Left lung (tissue), 4 donors: ENCODE measurements at regions not wholly inside any gene's neighbourhood (a gene's known extent, or its start where the extent isn't known, plus 50 kb on each side); places are given as distances from the start of the nearest gene placed in this dataset.

ENCODE experiments used
- ATAC-seq: fragments of 200-7000 bp; cut with Tn5 transposase; one replicate; pipeline ENCODE4 v1.9.1; 2020; ENCODE audit warnings: moderate library complexity
- DNase-seq, 4 donors: peaks; one replicate each; pipeline ENCODE4 v3.0.0-alpha.2; 2013 to 2020
- H3K27ac ChIP-seq, 2 donors: fragments of 200-600 bp; sonication (generic) in 1 of 2; one replicate each; pipeline versions ENCODE4 v1.5.0 to v1.8.0; 2020 to 2021
- H3K27me3 ChIP-seq, 2 donors: fragments of 200-600 bp; sonication (generic) in 1 of 2; one replicate each; pipeline versions ENCODE4 v1.5.0 to v1.8.0; 2020 to 2021
- H3K36me3 ChIP-seq, 2 donors: fragments of 200-600 bp; sonication (generic) in 1 of 2; one replicate each; pipeline versions ENCODE4 v1.5.0 to v1.8.0; 2020 to 2021
- H3K4me1 ChIP-seq, 2 donors: fragments of 200-600 bp; one replicate each; pipeline ENCODE4 v1.8.0; 2021
- H3K4me3 ChIP-seq, 2 donors: fragments of 200-600 bp; sonication (generic) in 1 of 2; one replicate each; pipeline versions ENCODE4 v1.5.0 to v1.8.0; 2020 to 2021; ENCODE audit warnings: mild to moderate bottlenecking in 1 of 2
- H3K9me3 ChIP-seq, 2 donors: fragments of 200-600 bp; sonication (generic) in 1 of 2; one replicate each; pipeline versions ENCODE4 v1.5.0 to v1.8.0; 2020 to 2021
- CTCF ChIP-seq, 2 donors: fragments of 200-600 bp; sonication (generic) in 1 of 2; IDR thresholded peaks; one replicate each; pipeline versions ENCODE4 v1.5.0 to v1.8.0; 2021; ENCODE audit warnings: antibody characterized with exemption in 2 of 2
- intact Hi-C, 2 donors: fragments of 100-400 bp; cut with DNase I; formaldehyde crosslinking; loops; one replicate each; pipeline versions ENCODE4 v1.11.2 to v1.14.2; 2022
- donor health status: DM: no; HTN: yes; CAD: no.
- donor health status: DM: no; HTN: no; CAD: no.

DNA sequence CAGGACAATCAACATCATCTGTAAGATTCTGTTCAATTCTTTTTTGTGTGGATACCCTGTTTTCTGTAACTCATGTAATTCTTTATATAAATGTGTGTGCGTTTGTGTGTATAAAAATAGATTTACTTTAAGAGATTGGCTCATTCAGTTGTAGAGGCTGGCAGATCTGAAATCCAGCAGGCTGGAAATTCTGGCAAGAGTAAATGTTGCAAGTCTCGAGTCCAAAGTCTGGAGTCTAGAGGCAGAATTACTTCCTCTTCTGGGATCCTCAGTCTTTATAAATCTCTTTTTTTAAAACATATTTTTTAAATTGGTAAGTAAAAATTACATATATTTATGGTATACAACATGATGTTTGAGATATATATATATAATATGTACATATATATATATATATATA is 202.1 kb upstream of the TMEM161B start:
- DNase-seq (no peak), ATAC-seq (no peak)
- no peaks in the 10 kb centered on the region for H3K27me3 ChIP-seq
- TF ChIP-seq CTCF (IDR thresholded peaks at IDR 0.05), result no peak
- intact Hi-C loops, result no loop called here
- no peak overlapping the region for H3K4me3 ChIP-seq
- H3K27ac ChIP-seq, result no peak overlapping the region
- no peaks in the 10 kb centered on the region for H3K36me3 ChIP-seq
- no peaks in the 10 kb centered on the region for H3K9me3 ChIP-seq
- H3K4me1 ChIP-seq, result no peaks in the 10 kb centered on the region

GRCh38 chr5:88459971-88460370 is 191.3 kb upstream of the TMEM161B start:
- Histone ChIP-seq H3K36me3 (no peaks in the 10 kb centered on the region), H3K27ac (no peak overlapping the region), H3K4me3 (no peak overlapping the region), H3K9me3 (no peaks in the 10 kb centered on the region), H3K27me3 (no peaks in the 10 kb centered on the region), H3K4me1 (no peaks in the 10 kb centered on the region)
- intact Hi-C loops, result no loop called here
- no peak for TF ChIP-seq CTCF (IDR thresholded peaks at IDR 0.05)
- ATAC-seq (no peak), DNase-seq (no peak)

- H3K36me3 ChIP-seq, result no peaks in the 10 kb centered on the region
- DNase-seq (peak in 1 of 4 donors; percentile 10), ATAC-seq (no peak)
- no peak overlapping the region for H3K4me3 ChIP-seq
- H3K27ac ChIP-seq, result no peak overlapping the region
- intact Hi-C loops, result no loop called here
- no peaks in the 10 kb centered on the region for H3K9me3 ChIP-seq
- no peaks in the 10 kb centered on the region for H3K27me3 ChIP-seq
- no peak for TF ChIP-seq CTCF (IDR thresholded peaks at IDR 0.05)
- H3K4me1 ChIP-seq, result no peaks in the 10 kb centered on the region
Observed at GRCh38 chr5:88452820-88453219, 184.2 kb upstream of the TMEM161B start.

DNA sequence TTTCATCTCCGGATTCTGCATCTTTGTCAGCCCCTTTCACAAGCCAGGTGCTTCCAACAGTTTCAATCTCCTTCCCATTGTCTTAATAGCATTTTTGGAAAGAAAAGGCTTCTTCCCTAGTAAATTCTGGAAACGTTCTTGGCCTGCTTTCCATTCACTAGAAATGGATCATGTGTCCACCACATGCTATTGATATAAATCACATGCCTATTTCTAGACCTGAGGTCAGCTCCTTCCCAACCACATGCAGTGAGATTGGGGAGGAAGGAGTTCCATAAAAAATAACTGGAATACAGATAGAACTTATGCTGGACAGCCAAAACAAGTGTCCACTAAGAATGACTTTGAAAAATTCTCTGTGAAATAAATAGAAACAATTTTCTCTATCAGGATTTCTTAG is 181.6 kb upstream of the TMEM161B start:
- Histone ChIP-seq H3K9me3 (no peaks in the 10 kb centered on the region), H3K27me3 (no peaks in the 10 kb centered on the region), H3K4me1 (no peaks in the 10 kb centered on the region), H3K27ac (no peak overlapping the region), H3K4me3 (no peak overlapping the region), H3K36me3 (no peaks in the 10 kb centered on the region)
- DNase-seq (no peak), ATAC-seq (no peak)
- intact Hi-C loops, result no loop called here
- no peak for TF ChIP-seq CTCF (IDR thresholded peaks at IDR 0.05)

DNA sequence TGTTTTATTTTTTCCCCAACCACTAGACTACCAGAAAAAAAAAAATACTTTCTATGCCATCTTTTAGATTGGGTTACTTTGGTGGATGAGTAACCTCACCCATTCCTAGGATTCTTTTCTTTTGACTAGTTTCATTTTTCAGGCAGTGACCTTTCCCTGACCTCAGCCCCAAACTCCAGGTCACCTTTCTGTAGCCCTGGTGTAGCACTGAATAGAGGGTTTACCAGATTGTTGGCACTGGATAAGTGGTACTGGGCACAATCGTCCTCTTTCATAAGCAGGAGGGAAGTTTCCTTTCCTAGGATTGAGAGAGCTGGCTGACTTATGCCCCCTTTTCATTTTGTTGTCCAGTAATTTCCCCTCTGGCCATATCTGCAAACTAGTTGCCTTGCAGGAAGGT is 169.4 kb upstream of the TMEM161B start:
- H3K27ac ChIP-seq, result no peak overlapping the region
- no peaks in the 10 kb centered on the region for H3K4me1 ChIP-seq
- no peak overlapping the region for H3K4me3 ChIP-seq
- no peak for TF ChIP-seq CTCF (IDR thresholded peaks at IDR 0.05)
- ATAC-seq (no peak), DNase-seq (no peak)
- no peaks in the 10 kb centered on the region for H3K36me3 ChIP-seq
- H3K27me3 ChIP-seq, result no peaks in the 10 kb centered on the region
- peaks cover 0 to 10% of the 10 kb centered on the region in 2 donors for H3K9me3 ChIP-seq
- intact Hi-C loops, result no loop called here
